A549 (cell line): ENCODE measurements at regions not wholly inside any gene's neighbourhood (a gene's known extent, or its start where the extent isn't known, plus 50 kb on each side); places are given as distances from the start of the nearest gene placed in this dataset.
A peak's percentile ranks its signal among the peaks of the same experiment; 100 is the strongest.

ENCODE experiments used
- ATAC-seq, 2 experiments: fragments of 200-7000 bp in 1 of 2; fragments of >200 bp in 1 of 2; cut with Nextera tagmentation in 1 of 2; cut with Tn5 transposase in 1 of 2; 3 replicates each; pipeline versions ENCODE4 v1.8.0 to v1.9.1; 2018 to 2020; ENCODE audit warnings: mild to moderate bottlenecking in 1 of 2, moderate library complexity in 1 of 2
- CTCF ChIA-PET: fragments of 300-600 bp; sonication (Branson Sonifier 250); formaldehyde crosslinking; extraction: SDS; loops from one replicate; lab custom pipeline; 2021; ENCODE audit warnings: antibody characterized with exemption, inconsistent platforms; lab: Yijun Ruan, JAX
- POLR2A ChIA-PET: fragments of 350-600 bp; formaldehyde crosslinking; extraction: SDS; loops from one replicate; lab custom pipeline; 2021; ENCODE audit warnings: antibody characterized with exemption, inconsistent platforms; lab: Yijun Ruan, JAX
- DNase-seq, 2 experiments: peaks; one replicate each; pipeline versions ENCODE4 v3.0.0 to v3.0.0-alpha.2; 2011 to 2016; ENCODE audit warnings: low read depth in 1 of 2, low spot score in 1 of 2
- FAIRE-seq: peaks from 2 replicates; lab custom pipeline; 2011; peaks lifted over from hg19 to GRCh38; lab: Jason Lieb, UNC
- H3K27ac ChIP-seq, 2 experiments: fragments of >200 bp; sonication (Bioruptor Twin); formaldehyde crosslinking; 3 replicates each; pipeline ENCODE4 v1.5.1; 2016 to 2017
- H3K4me1 ChIP-seq: fragments of >200 bp; sonication (Bioruptor Twin); formaldehyde crosslinking; 3 replicates; pipeline ENCODE4 v1.6.1; 2016
- H3K4me2 ChIP-seq: fragments of >200 bp; sonication (Bioruptor Twin); formaldehyde crosslinking; 3 replicates; pipeline ENCODE4 v1.6.1; 2016
- H3K4me3 ChIP-seq: fragments of >200 bp; sonication (Bioruptor Twin); formaldehyde crosslinking; 3 replicates; pipeline ENCODE4 v1.5.1; 2016
- H3K9me3 ChIP-seq: fragments of >200 bp; sonication (Bioruptor Twin); formaldehyde crosslinking; 3 replicates; pipeline ENCODE4 v1.6.1; 2016
- CBX8 ChIP-seq: fragments of 200-600 bp; sonication (generic); IDR thresholded peaks from 2 replicates; pipeline ENCODE4 v1.6.1; 2016
- CEBPB ChIP-seq, 2 experiments: fragments of >200 bp in 1 of 2; sonication (Bioruptor Twin) in 1 of 2; formaldehyde crosslinking in 1 of 2; IDR thresholded peaks; 2 replicates each; pipeline ENCODE4 v1.6.1; 2012 to 2016
- EP300 ChIP-seq, 2 experiments: fragments of >200 bp; sonication (Bioruptor Twin); formaldehyde crosslinking; IDR thresholded peaks; 2 replicates in 1 of 2; 3 replicates in 1 of 2; pipeline ENCODE4 v1.6.1; 2016 to 2017
- ESRRA ChIP-seq: fragments of 150-350 bp; IDR thresholded peaks from 2 replicates; pipeline ENCODE4 v1.6.1; 2014; ENCODE audit warnings: mild to moderate bottlenecking, low read length, borderline replicate concordance
- FOSB ChIP-seq: fragments of 250-450 bp; sonication (Bioruptor Pico); IDR thresholded peaks from 2 replicates; pipeline ENCODE4 v1.5.0; 2020; ENCODE audit warnings: mild to moderate bottlenecking, moderate library complexity
- FOSL2 ChIP-seq, 2 experiments: fragments of 450-650 bp in 1 of 2; fragments of >200 bp in 1 of 2; sonication (Bioruptor Twin) in 1 of 2; formaldehyde crosslinking; IDR thresholded peaks; 2 replicates each; pipeline versions ENCODE4 v1.5.0 to v1.6.1; 2016 to 2020; ENCODE audit warnings: mild to moderate bottlenecking in 1 of 2, moderate library complexity in 1 of 2
- HOXA7 ChIP-seq: fragments of 250-450 bp; sonication (Bioruptor Pico); IDR thresholded peaks from 2 replicates; pipeline ENCODE4 v1.5.0; 2020; ENCODE audit warnings: mild to moderate bottlenecking, moderate library complexity
- HOXB13 ChIP-seq: fragments of 250-450 bp; sonication (Bioruptor Pico); IDR thresholded peaks from 2 replicates; pipeline ENCODE4 v1.5.0; 2020; ENCODE audit warnings: low read depth, mild to moderate bottlenecking, moderate library complexity
- JUNB ChIP-seq: fragments of >200 bp; sonication (Bioruptor Twin); formaldehyde crosslinking; IDR thresholded peaks from 2 replicates; pipeline ENCODE4 v1.6.1; 2016
- KDM1A ChIP-seq: fragments of 200-600 bp; sonication (generic); IDR thresholded peaks from 2 replicates; pipeline ENCODE4 v1.6.1; 2016; ENCODE audit warnings: low read depth, mild to moderate bottlenecking
- KDM5A ChIP-seq: fragments of 200-600 bp; sonication (generic); IDR thresholded peaks from 2 replicates; pipeline ENCODE4 v1.6.1; 2016; ENCODE audit warnings: antibody characterized with exemption, mild to moderate bottlenecking
- MYC ChIP-seq: IDR thresholded peaks from 2 replicates; pipeline ENCODE4 v1.6.1; 2012; ENCODE audit warnings: mild to moderate bottlenecking, inconsistent platforms, low read length, improper control_type of control experiment, borderline replicate concordance
- NFE2L2 ChIP-seq: fragments of 150-350 bp; conservative IDR thresholded peaks from 2 replicates; pipeline ENCODE4 v1.6.1; 2014; ENCODE audit warnings: low read length
- NR3C1 ChIP-seq: fragments of >200 bp; sonication (Bioruptor Twin); formaldehyde crosslinking; IDR thresholded peaks from 3 replicates; pipeline ENCODE4 v1.6.1; 2017
- PBX3 ChIP-seq: IDR thresholded peaks from 2 replicates; pipeline ENCODE4 v1.6.1; 2012
- RAD21 ChIP-seq, 2 experiments: fragments of >200 bp in 1 of 2; sonication (Bioruptor Twin) in 1 of 2; formaldehyde crosslinking in 1 of 2; IDR thresholded peaks in 1 of 2; conservative IDR thresholded peaks in 1 of 2; 2 replicates in 1 of 2; 3 replicates in 1 of 2; pipeline ENCODE4 v1.6.1; 2012 to 2018; ENCODE audit warnings: inconsistent platforms in 1 of 2
- RFX5 ChIP-seq: fragments of 450-650 bp; IDR thresholded peaks from 2 replicates; pipeline ENCODE4 v1.7.1; 2014; ENCODE audit warnings: antibody characterized with exemption, mild to moderate bottlenecking, moderate library complexity
- RNF2 ChIP-seq: fragments of 200-600 bp; sonication (generic); IDR thresholded peaks from 2 replicates; pipeline ENCODE4 v1.6.1; 2016; ENCODE audit warnings: low read depth, mild to moderate bottlenecking, antibody characterized with exemption, moderate library complexity, borderline replicate concordance
- SMC3 ChIP-seq: fragments of >200 bp; sonication (Bioruptor Twin); formaldehyde crosslinking; IDR thresholded peaks from 3 replicates; pipeline ENCODE4 v1.6.1; 2018; ENCODE audit warnings: inconsistent platforms
- TP53 ChIP-seq: fragments of 250-450 bp; sonication (Bioruptor Pico); IDR thresholded peaks from 2 replicates; pipeline ENCODE4 v1.5.0; 2021; ENCODE audit warnings: mild to moderate bottlenecking, moderate library complexity
- ZSCAN20 ChIP-seq: fragments of 250-450 bp; sonication (Bioruptor Pico); IDR thresholded peaks from 2 replicates; pipeline ENCODE4 v1.8.0; 2022; ENCODE audit warnings: mild to moderate bottlenecking, moderate library complexity
- WGBS: methylation state at CpG from one replicate; pipeline ENCODE4 v1.1.6; 2017; ENCODE audit errors: missing lambda C conversion rate; 5-methylcytosine and 5-hydroxymethylcytosine counted together
- TF ChIP-seq, protein P1 (sequence below): fragments of 450-650 bp; IDR thresholded peaks from 2 replicates; pipeline ENCODE4 v1.6.1; 2014; ENCODE audit warnings: antibody characterized with exemption
- TF ChIP-seq, protein P2 (sequence below): IDR thresholded peaks from 2 replicates; pipeline ENCODE4 v1.6.1; 2012; ENCODE audit warnings: low read depth, borderline replicate concordance
- TF ChIP-seq, protein P3 (sequence below): fragments of 250-450 bp; sonication (Bioruptor Pico); IDR thresholded peaks from 2 replicates; pipeline ENCODE4 v1.5.0; 2021; ENCODE audit warnings: mild to moderate bottlenecking, moderate library complexity, borderline replicate concordance

DNA sequence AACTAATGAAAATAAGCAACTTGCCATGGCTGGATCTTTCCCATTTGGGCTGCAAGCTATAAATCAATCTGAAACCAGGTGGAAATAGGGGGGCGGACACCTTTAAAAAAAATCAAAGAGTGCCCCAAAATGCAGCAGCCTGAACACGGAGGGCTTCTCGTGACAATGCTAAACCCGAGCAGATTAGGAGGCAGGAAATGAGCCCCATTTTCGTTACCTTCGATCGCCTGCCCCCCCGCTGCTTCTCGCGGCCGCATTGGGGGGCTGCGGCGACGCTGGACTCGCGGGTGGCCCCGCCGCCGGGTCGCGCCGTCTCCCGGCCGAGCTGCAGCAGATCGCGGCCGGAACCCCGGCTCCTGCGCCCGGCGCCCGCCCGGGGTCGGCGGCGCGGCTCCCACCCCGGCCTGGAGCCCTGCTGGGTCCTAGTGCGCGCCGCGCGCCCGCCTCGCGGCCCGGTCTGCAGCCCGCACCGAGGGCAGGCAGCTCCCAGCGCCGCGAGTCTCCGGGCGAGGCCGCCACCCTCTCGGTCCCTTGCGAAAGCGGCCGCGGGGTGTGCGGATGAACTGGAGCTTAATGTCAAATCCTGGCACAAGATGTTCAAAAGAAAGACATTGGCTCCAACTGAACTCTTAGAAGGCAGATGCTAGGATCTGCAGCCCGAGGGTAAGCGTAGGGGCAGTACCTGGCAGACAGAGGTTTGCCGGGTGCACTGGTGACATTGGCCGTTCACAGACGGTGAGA is 201.9 kb upstream of the FOXN3 start:
- FAIRE-seq: no peak
- CTCF ChIA-PET: interaction anchor here (0.8 kb wide), 1 partner anchor 9 kb away, joined by 3 read pairs; no protein-coding TSS in a partner anchor
- 7% methylated on average over 28 of the region's 66 CpGs for WGBS
- Histone ChIP-seq H3K4me1 (peaks cover 12% of the 10 kb centered on the region; the same call in 2 of the 3 replicates), H3K4me3 (peak overlapping the region; percentile 90), H3K4me2 (peak overlapping the region; percentile 95), H3K9me3 (no peaks in the 10 kb centered on the region), H3K27ac (peak overlapping the region; percentile 62 to 92)
- TF ChIP-seq FOSB (CRISPR knock-in tag) (no peak), NR3C1 (no peak), HOXB13 (CRISPR knock-in tag) (no peak), RAD21 (conservative IDR thresholded peaks at IDR 0.05 in 1 of 2, IDR thresholded peaks at IDR 0.05 in 1 of 2) (no peak), RFX5 (no peak), PBX3 (no peak), JUNB (no peak), RNF2 (peak; percentile 5; the same call in 1 of the 2 replicates), KDM1A (no peak), CEBPB (IDR thresholded peaks at IDR 0.05) (no peak), EP300 (IDR thresholded peaks at IDR 0.05) (no peak), TP53 (CRISPR knock-in tag) (no peak), FOSL2 (IDR thresholded peaks at IDR 0.05) (no peak), FOSL2 (CRISPR knock-in tag; IDR thresholded peaks at IDR 0.05) (no peak), MYC (no peak), ZSCAN20 (CRISPR knock-in tag) (no peak), CBX8 (peak; percentile 80; the same call in 1 of the 2 replicates), NFE2L2 (no peak), HOXA7 (CRISPR knock-in tag) (no peak), KDM5A (no peak), ESRRA (no peak), SMC3 (0 out of 3 replicates have a peak, but pooled peaks have one; percentile 11)
- TF ChIP-seq, protein P1, sequence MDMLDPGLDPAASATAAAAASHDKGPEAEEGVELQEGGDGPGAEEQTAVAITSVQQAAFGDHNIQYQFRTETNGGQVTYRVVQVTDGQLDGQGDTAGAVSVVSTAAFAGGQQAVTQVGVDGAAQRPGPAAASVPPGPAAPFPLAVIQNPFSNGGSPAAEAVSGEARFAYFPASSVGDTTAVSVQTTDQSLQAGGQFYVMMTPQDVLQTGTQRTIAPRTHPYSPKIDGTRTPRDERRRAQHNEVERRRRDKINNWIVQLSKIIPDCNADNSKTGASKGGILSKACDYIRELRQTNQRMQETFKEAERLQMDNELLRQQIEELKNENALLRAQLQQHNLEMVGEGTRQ: no peak
- TF ChIP-seq, protein P2, sequence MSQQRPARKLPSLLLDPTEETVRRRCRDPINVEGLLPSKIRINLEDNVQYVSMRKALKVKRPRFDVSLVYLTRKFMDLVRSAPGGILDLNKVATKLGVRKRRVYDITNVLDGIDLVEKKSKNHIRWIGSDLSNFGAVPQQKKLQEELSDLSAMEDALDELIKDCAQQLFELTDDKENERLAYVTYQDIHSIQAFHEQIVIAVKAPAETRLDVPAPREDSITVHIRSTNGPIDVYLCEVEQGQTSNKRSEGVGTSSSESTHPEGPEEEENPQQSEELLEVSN: no peak
- TF ChIP-seq, protein P3, sequence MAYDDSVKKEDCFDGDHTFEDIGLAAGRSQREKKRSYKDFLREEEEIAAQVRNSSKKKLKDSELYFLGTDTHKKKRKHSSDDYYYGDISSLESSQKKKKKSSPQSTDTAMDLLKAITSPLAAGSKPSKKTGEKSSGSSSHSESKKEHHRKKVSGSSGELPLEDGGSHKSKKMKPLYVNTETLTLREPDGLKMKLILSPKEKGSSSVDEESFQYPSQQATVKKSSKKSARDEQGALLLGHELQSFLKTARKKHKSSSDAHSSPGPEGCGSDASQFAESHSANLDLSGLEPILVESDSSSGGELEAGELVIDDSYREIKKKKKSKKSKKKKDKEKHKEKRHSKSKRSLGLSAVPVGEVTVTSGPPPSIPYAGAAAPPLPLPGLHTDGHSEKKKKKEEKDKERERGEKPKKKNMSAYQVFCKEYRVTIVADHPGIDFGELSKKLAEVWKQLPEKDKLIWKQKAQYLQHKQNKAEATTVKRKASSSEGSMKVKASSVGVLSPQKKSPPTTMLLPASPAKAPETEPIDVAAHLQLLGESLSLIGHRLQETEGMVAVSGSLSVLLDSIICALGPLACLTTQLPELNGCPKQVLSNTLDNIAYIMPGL (CRISPR knock-in tag): no peak
- peak; percentile 14 to 38 for DNase-seq
- POLR2A ChIA-PET: no interaction called here
- peak; percentile 95 for ATAC-seq
